Vagina (tissue), 2 donors: ENCODE measurements at regions not wholly inside any gene's neighbourhood (a gene's known extent, or its start where the extent isn't known, plus 50 kb on each side); places are given as distances from the start of the nearest gene placed in this dataset.

Experiments used
- DNase-seq, 2 donors: peaks; one replicate each; pipeline ENCODE4 v3.0.0-alpha.2; 2017; ENCODE audit errors: extremely low spot score in 2 of 2
- H3K27ac ChIP-seq: fragments of 200-600 bp; sonication (generic); one replicate; pipeline ENCODE4 v1.5.1; 2019
- H3K27me3 ChIP-seq: fragments of 200-600 bp; sonication (generic); one replicate; pipeline ENCODE4 v1.5.1; 2019
- H3K36me3 ChIP-seq, 2 donors: fragments of 200-600 bp; sonication (generic); one replicate each; pipeline ENCODE4 v1.5.1; 2017 to 2019
- H3K4me1 ChIP-seq: fragments of 200-600 bp; sonication (generic); one replicate; pipeline ENCODE4 v1.5.1; 2019
- H3K4me3 ChIP-seq, 2 donors: fragments of 200-600 bp; sonication (generic); 1 replicate in 1 of 2; 2 replicates in 1 of 2; pipeline ENCODE4 v1.5.1; 2016 to 2019
- H3K9me3 ChIP-seq: fragments of 200-600 bp; sonication (generic); one replicate; pipeline ENCODE4 v1.5.1; 2019
- POLR2A ChIP-seq, 2 donors: fragments of 450-650 bp; IDR thresholded peaks; one replicate each; pipeline ENCODE4 v1.6.1; 2017; ENCODE audit warnings: antibody characterized with exemption in 2 of 2, mild to moderate bottlenecking in 2 of 2, moderate library complexity in 2 of 2
- POLR2AphosphoS5 ChIP-seq, 2 donors: sonication (generic); formaldehyde crosslinking; IDR thresholded peaks; one replicate each; pipeline ENCODE4 v1.9.0; 2017; ENCODE audit warnings: antibody characterized with exemption in 2 of 2, mild to moderate bottlenecking in 2 of 2, low read depth in 1 of 2; ENCODE audit not compliant: insufficient read depth in 1 of 2
- intact Hi-C: fragments of 100-400 bp; cut with DNase I; formaldehyde crosslinking; loops from one replicate; pipeline ENCODE4 v1.15.1; 2023
- TF ChIP-seq, protein P1 (sequence below), 3 experiments: fragments of 450-650 bp in 2 of 3; fragments of 200-600 bp in 1 of 3; sonication (generic) in 1 of 3; IDR thresholded peaks; one replicate each; pipeline ENCODE4 v1.5.1; 2017 to 2019; ENCODE audit warnings: antibody characterized with exemption in 3 of 3, mild to moderate bottlenecking in 2 of 3, moderate library complexity in 2 of 3

DNA sequence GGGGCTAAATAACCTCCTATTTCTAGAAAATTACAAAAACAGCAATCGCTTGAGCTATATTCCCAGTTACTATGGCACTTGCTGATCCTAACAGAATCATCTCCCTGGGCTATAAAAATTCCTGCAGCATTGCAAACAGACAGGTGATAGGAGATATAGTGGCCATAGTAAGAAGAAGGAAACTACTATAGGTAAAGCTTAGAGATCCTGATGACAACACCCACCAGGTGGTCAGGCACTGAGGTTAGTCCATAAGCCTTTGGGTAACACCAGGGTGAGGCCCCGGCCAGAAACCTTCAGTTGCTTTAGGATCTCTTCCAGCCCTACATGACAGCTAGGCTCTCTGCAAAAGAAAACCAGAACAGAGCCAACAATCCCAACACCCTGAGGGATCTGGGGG, 197.9 kb upstream of the PPP1R2C start:
- Histone ChIP-seq H3K9me3 (no peaks in the 10 kb centered on the region), H3K4me1 (no peaks in the 10 kb centered on the region), H3K27ac (no peak overlapping the region), H3K4me3 (no peak overlapping the region), H3K36me3 (no peaks in the 10 kb centered on the region), H3K27me3 (no peaks in the 10 kb centered on the region)
- no peak for TF ChIP-seq POLR2AphosphoS5 (IDR thresholded peaks at IDR 0.05; ENCODE audit: insufficient read depth in 1 of 2, low read depth in 1 of 2)
- no peak for TF ChIP-seq POLR2A (IDR thresholded peaks at IDR 0.05)
- TF ChIP-seq, protein P1, sequence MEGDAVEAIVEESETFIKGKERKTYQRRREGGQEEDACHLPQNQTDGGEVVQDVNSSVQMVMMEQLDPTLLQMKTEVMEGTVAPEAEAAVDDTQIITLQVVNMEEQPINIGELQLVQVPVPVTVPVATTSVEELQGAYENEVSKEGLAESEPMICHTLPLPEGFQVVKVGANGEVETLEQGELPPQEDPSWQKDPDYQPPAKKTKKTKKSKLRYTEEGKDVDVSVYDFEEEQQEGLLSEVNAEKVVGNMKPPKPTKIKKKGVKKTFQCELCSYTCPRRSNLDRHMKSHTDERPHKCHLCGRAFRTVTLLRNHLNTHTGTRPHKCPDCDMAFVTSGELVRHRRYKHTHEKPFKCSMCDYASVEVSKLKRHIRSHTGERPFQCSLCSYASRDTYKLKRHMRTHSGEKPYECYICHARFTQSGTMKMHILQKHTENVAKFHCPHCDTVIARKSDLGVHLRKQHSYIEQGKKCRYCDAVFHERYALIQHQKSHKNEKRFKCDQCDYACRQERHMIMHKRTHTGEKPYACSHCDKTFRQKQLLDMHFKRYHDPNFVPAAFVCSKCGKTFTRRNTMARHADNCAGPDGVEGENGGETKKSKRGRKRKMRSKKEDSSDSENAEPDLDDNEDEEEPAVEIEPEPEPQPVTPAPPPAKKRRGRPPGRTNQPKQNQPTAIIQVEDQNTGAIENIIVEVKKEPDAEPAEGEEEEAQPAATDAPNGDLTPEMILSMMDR (IDR thresholded peaks at IDR 0.05): no peak
- no peak for DNase-seq
- intact Hi-C loops: no loop called here

DNA sequence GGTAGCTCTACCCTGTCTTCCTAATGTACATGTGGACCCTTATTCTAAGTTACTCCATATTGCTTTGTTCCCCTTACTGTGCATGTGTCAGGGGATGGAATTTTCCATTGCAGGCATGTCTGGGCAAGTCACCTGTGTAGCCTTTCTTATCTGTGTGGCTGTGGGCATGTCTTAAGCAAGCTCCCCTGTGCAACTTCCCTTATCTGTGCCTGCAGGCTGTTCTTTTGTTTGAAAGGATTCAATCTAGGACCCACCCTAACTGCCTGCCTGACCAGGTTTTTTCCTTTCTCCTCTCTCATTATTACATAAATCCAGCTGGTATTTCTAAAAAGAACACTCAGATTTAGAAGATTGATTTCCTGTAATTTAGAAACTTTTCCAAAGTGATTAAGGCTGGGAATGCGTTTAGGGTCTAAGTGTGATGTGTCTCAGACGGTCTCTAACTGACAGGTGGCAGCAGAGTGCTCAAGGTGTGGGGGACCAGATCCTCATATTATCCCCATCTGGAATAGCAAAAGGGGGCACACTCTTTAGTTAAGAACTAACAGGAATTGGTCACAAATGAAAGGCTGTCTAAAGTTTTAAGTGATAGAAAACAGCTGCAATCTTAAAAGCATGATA, 198.9 kb upstream of the PPP1R2C start:
- Histone ChIP-seq H3K36me3 (no peaks in the 10 kb centered on the region), H3K27ac (no peak overlapping the region), H3K4me3 (no peak overlapping the region), H3K27me3 (no peaks in the 10 kb centered on the region), H3K9me3 (no peaks in the 10 kb centered on the region), H3K4me1 (no peaks in the 10 kb centered on the region)
- no peak for TF ChIP-seq POLR2A (IDR thresholded peaks at IDR 0.05)
- no peak for TF ChIP-seq POLR2AphosphoS5 (IDR thresholded peaks at IDR 0.05; ENCODE audit: insufficient read depth in 1 of 2, low read depth in 1 of 2)
- TF ChIP-seq, protein P1 (IDR thresholded peaks at IDR 0.05): no peak
- no peak for DNase-seq
- intact Hi-C loops: no loop called here

DNA sequence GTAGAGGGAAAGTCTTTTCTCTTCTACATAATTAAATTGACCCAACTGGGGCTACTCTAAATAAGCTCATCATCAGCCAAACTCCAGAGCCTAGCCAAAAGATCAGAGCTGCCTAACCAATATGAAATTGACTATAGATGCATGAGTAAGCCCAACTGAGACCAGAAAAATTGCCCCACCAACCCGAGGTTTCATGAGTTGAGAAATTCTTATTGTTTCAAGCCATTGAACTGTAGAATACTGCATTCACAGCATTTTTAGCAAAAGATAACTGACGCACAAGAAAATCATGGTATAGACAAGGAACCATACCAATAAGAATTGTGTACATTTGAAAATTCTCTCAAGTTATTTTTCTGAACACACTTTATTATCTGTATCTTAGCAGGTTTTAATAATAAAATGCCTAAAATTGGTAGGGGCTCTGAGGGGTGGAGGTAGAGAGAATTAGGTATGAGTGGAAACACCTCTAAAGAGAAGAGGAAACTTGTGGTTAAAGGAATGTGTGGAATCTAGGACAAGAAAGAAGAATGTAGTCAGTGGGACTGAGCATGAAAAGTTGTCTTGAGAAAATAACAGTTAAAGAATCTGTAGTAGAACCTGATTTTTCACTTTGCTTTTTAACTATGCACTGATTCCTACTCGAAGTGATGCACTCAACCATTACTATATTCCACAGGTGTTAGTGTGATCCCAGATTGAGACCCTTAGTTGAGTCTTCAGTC, 200.9 kb upstream of the PPP1R2C start:
- TF ChIP-seq POLR2A (IDR thresholded peaks at IDR 0.05) (no peak), POLR2AphosphoS5 (IDR thresholded peaks at IDR 0.05; ENCODE audit: insufficient read depth in 1 of 2, low read depth in 1 of 2) (no peak)
- TF ChIP-seq, protein P1 (IDR thresholded peaks at IDR 0.05): no peak

DNA sequence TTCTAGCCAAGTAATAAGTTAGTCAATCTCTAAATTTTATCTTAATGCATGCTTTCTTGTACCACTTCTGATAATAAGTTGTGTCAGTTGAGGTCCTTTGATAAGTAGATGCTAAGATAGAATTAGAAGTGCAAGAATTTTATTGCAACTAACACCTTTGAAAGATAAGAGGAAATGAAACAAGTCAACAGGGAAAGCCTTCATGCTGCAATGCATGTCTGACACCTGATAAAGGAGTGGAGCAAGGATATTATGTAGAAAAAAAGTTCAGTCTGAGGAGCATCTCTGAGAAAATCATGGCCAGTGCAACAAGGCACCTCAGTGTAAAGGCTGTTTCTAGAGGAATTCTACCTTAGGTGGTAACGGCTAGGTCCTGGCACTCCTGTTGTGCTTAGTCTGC, 210.7 kb upstream of the PPP1R2C start:
- TF ChIP-seq POLR2A (IDR thresholded peaks at IDR 0.05) (no peak), POLR2AphosphoS5 (IDR thresholded peaks at IDR 0.05; ENCODE audit: insufficient read depth in 1 of 2, low read depth in 1 of 2) (no peak)
- TF ChIP-seq, protein P1 (IDR thresholded peaks at IDR 0.05): no peak
- intact Hi-C loops: no loop called here
- Histone ChIP-seq H3K4me1 (no peaks in the 10 kb centered on the region), H3K27me3 (no peaks in the 10 kb centered on the region), H3K4me3 (no peak overlapping the region), H3K9me3 (no peaks in the 10 kb centered on the region), H3K27ac (no peak overlapping the region), H3K36me3 (no peaks in the 10 kb centered on the region)
- no peak for DNase-seq

More for the DNA sequence above, 200.9 kb upstream of the PPP1R2C start:
- Histone ChIP-seq H3K27me3 (no peaks in the 10 kb centered on the region), H3K27ac (no peak overlapping the region), H3K9me3 (no peaks in the 10 kb centered on the region), H3K4me3 (no peak overlapping the region), H3K4me1 (no peaks in the 10 kb centered on the region), H3K36me3 (no peaks in the 10 kb centered on the region)
- no peak for DNase-seq
- intact Hi-C loops: no loop called here
